Lung (tissue), 11 donors: ENCODE measurements at regions not wholly inside any gene's neighbourhood (a gene's known extent, or its start where the extent isn't known, plus 50 kb on each side); places are given as distances from the start of the nearest gene placed in this dataset.

Experiments
- ATAC-seq: fragments of 200-7000 bp; cut with Tn5 transposase; one replicate; pipeline ENCODE4 v1.9.1; 2020; ENCODE audit warnings: moderate number of reproducible peaks; ENCODE audit not compliant: insufficient read depth, low FRiP score
- DNase-seq, 3 donors: peaks; one replicate each; pipeline ENCODE4 v3.0.0-alpha.2; 2013 to 2017
- H3K27ac ChIP-seq, 2 donors: one replicate each; pipeline ENCODE4 v1.5.1; 2013; ENCODE audit warnings: mild to moderate bottlenecking in 2 of 2, moderate library complexity in 2 of 2, control low read depth in 1 of 2, inconsistent platforms in 1 of 2, low read depth in 1 of 2, low read length in 1 of 2
- H3K27me3 ChIP-seq, 3 donors: one replicate each; pipeline ENCODE4 v1.5.1; 2013; ENCODE audit warnings: low read length in 2 of 3; ENCODE audit not compliant: control insufficient read depth in 3 of 3, insufficient read depth in 3 of 3
- H3K36me3 ChIP-seq, 4 donors: one replicate each; pipeline ENCODE4 v1.5.1; 2013; ENCODE audit warnings: low read length in 4 of 4, mild to moderate bottlenecking in 1 of 4, moderate library complexity in 1 of 4; ENCODE audit not compliant: control insufficient read depth in 4 of 4, insufficient read depth in 4 of 4
- H3K4me1 ChIP-seq, 5 donors: one replicate each; pipeline ENCODE4 v1.5.1; 2013; ENCODE audit warnings: low read length in 5 of 5, mild to moderate bottlenecking in 2 of 5, moderate library complexity in 1 of 5; ENCODE audit not compliant: control insufficient read depth in 5 of 5, insufficient read depth in 5 of 5
- H3K4me3 ChIP-seq: one replicate; pipeline ENCODE4 v1.5.1; 2013; ENCODE audit warnings: mild to moderate bottlenecking, control low read depth, moderate library complexity
- H3K9ac ChIP-seq, 2 donors: one replicate each; pipeline ENCODE4 v1.5.1; 2013; ENCODE audit warnings: low read length in 2 of 2, control low read depth in 1 of 2; ENCODE audit not compliant: insufficient read depth in 1 of 2
- H3K9me3 ChIP-seq, 4 donors: one replicate each; pipeline ENCODE4 v1.5.1; 2013; ENCODE audit warnings: low read length in 3 of 4, mild to moderate bottlenecking in 1 of 4, moderate library complexity in 1 of 4; ENCODE audit not compliant: control insufficient read depth in 4 of 4, insufficient read depth in 3 of 4
- CTCF ChIP-seq: IDR thresholded peaks from 2 replicates; pipeline ENCODE4 v1.5.1; 2012; ENCODE audit warnings: mild to moderate bottlenecking; ENCODE audit errors: control extremely low read depth, extremely low read depth
- WGBS, 2 donors: extraction: QIAGEN DNeasy Blood & Tissue Kit; methylation state at CpG; one replicate each; pipeline ENCODE4 v1.1.7; 2013; 5-methylcytosine and 5-hydroxymethylcytosine counted together
- donor health status: control.
- donor health status: control.
- donor health status: Bipolar disorder and iron deficiency.
- donor health status: healthy.
- donor health status: DM: yes; HTN: yes; CAD: no.

DNA sequence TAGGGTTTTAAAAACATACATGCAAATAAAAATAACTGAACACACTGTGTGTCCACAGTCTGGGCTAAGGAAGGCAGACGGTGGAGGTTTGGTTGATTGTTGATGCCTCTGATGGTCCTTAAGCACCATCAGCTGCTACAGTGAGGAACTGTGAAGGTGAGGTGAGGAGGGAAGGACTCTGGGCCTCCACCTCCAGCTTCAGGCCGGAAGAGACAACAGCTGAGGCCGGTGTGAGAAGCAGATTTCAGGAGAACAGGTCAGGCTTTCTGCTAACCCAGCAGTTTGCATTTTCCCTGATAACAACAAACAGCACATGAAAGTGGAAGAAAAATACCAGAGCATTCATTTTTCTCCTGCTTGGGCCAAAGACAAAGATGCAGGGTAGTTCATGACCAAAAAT, 189.9 kb upstream of the AJAP1 start:
- ATAC-seq (no peak), DNase-seq (no peak)
- TF ChIP-seq CTCF = no peak
- Histone ChIP-seq H3K9me3 (peaks cover 0 to 5% (median 0%) of the 10 kb centered on the region in 4 donors), H3K27ac (no peak overlapping the region), H3K27me3 (no peaks in the 10 kb centered on the region), H3K4me3 (no peak overlapping the region), H3K4me1 (no peaks in the 10 kb centered on the region), H3K9ac (no peak overlapping the region), H3K36me3 (no peaks in the 10 kb centered on the region)
- 84 to 85% methylated on average over 3 of the region's 3 CpGs for WGBS, 2 donors

- H3K27me3 ChIP-seq = no peaks in the 10 kb centered on the region
- H3K36me3 ChIP-seq = no peaks in the 10 kb centered on the region
- H3K9me3 ChIP-seq = peaks cover 0 to 3% (median 0%) of the 10 kb centered on the region in 4 donors
- ATAC-seq = no peak
- H3K27ac ChIP-seq = no peak overlapping the region
- no peaks in the 10 kb centered on the region for H3K4me1 ChIP-seq
- WGBS, 2 donors = 84 to 87% methylated on average over 8 of the region's 8 CpGs
- DNase-seq = no peak
- no peak for TF ChIP-seq CTCF
- H3K4me3 ChIP-seq = no peak overlapping the region
- H3K9ac ChIP-seq = no peak overlapping the region
Measured at GRCh38 chr1:4467241-4467640, 187.2 kb upstream of the AJAP1 start.

GRCh38 chr1:4468386-4468785, 186.0 kb upstream of the AJAP1 start:
- no peak for TF ChIP-seq CTCF
- no peak for ATAC-seq
- Histone ChIP-seq H3K4me3 (no peak overlapping the region), H3K36me3 (no peaks in the 10 kb centered on the region), H3K27me3 (no peaks in the 10 kb centered on the region), H3K9me3 (peaks cover 0 to 3% (median 0%) of the 10 kb centered on the region in 4 donors), H3K9ac (no peak overlapping the region), H3K4me1 (no peaks in the 10 kb centered on the region), H3K27ac (no peak overlapping the region)
- 86 to 92% methylated on average over 8 of the region's 8 CpGs for WGBS, 2 donors
- no peak for DNase-seq

GRCh38 chr1:4468804-4469514, 185.4 kb upstream of the AJAP1 start:
- no peaks in the 10 kb centered on the region for H3K27me3 ChIP-seq
- no peaks in the 10 kb centered on the region for H3K36me3 ChIP-seq
- no peak overlapping the region for H3K9ac ChIP-seq
- DNase-seq (no peak), ATAC-seq (no peak)
- 80 to 86% methylated on average over 9 of the region's 9 CpGs for WGBS, 2 donors
- peaks cover 0 to 3% (median 0%) of the 10 kb centered on the region in 4 donors for H3K9me3 ChIP-seq
- TF ChIP-seq CTCF = no peak
- H3K4me3 ChIP-seq = no peak overlapping the region
- H3K27ac ChIP-seq = no peak overlapping the region
- no peaks in the 10 kb centered on the region for H3K4me1 ChIP-seq
